Left renal cortex interstitium (tissue), 4 donors: ENCODE measurements at regions not wholly inside any gene's neighbourhood (a gene's known extent, or its start where the extent isn't known, plus 50 kb on each side); places are given as distances from the start of the nearest gene placed in this dataset.
A peak's percentile ranks its signal among the peaks of the same experiment; 100 is the strongest.

Experiments used
- DNase-seq, 4 donors: peaks; one replicate each; pipeline ENCODE4 v3.0.0-alpha.2; 2013; ENCODE audit warnings: low read depth in 4 of 4, low spot score in 2 of 4, missing footprints in 1 of 4

GRCh38 chr3:117842086-117842485 is 1132.5 kb downstream of the TUSC7 start:
- DNase-seq: peak in 2 of 4 donors; percentile 2 to 17

DNA sequence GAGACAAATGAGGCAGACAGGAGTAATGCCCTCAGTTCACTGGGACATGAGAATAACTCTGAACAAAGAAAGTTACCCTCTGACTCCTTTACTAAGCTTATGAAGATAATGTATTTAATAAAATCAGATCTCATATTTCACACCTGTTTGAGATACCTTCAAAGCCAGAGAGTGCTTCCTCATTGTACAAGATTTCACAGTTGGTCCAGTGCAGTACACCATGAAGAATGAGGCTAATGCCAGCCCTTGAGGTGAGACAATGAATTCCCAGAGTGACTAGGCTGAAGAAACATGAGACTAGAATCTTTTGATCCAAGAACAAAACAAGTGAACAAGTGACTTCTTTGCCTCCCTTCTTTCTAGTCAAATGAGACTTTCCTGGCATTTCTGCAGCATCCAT is 1133.8 kb downstream of the TUSC7 start:
- no peak for DNase-seq

DNA sequence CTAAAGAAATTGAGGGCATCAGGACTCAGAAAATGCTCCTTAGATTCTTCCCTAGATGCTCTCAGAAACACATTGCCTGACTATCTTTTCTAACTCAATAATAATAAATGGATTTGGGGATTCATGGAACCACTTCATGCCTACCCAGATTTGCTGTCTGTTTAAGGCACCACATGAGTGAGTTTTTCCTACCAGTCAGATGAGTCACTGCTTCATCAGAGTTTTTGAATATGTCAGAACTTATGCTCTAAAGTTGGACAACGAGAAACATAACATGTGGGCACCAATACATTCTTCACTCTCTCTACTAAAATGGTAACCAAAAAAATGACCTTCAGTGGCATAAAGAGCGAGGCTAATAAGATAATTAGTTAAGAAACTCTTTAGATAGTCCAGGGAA is 1135.1 kb downstream of the TUSC7 start:
- no peak for DNase-seq

DNA sequence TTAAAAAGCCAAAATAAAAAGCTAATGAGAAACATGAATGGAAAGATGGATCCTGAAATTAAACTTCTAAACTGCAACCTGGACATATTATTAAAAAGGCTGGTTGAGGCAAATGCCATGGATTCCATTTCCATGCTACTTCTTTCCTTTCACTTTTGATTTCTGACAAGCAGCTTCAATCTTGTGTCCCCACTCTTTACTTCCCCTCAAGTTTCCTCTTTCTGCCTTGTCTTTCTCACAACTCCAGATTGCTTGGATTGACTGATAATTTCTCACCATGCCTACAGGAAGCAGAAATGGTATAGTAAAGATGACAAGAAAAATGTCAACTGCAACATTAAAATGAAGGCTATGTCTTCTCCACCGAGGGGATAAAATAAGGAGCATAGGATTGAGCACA is 1136.7 kb downstream of the TUSC7 start:
- no peak for DNase-seq

DNA sequence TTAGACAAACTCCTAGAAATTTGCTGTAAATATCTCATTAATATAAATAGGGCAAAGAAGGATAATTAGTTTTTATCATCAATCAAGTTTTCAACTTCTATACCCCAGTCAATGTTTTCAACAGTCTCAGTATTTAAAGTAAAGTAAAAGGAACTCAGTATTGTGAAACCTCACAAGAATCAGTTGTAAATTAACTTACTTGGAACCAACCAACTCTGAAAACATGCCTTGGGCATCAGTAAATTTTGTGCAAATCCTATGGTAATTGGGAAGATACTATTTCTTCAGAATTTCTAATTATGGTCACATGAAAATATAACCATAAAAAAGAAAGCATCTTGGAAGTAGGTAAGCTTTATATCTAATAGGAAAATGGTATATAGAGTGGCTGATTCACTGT is 1139.0 kb downstream of the TUSC7 start:
- DNase-seq: no peak

DNA sequence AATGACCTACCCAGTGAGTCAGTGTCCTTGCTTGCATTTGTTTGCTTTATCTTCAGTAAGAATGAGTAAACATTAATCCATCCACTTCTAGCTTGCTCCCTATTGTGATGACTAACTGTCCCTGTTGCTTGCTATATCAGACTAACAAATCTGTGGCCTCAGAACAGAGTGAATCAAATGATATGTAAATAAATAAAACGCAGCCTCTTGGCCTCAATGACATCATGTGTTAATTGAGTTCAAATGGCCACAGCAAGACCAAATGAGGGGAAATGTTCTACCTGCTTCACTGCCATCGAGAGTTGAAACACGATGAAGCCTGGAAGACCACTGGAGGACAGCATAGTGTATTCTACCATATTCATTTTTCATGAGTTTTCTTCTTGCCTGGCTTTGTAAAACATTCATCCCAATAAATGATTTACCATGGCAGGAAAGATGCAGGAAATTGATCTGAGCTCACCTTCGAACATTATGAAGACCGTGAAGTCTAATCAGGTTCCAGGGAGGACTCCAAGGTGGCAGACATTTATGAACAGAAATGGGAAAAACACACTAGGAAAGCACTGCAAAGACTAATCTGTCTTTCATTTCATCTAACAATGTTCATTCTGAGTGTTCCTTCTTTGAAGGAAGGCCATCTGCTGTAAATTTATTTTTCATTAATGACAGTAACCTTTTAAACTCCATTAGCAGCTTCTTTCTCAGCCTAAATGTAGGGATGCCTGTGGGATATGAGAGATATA is 1144.5 kb downstream of the TUSC7 start:
- DNase-seq: no peak

DNA sequence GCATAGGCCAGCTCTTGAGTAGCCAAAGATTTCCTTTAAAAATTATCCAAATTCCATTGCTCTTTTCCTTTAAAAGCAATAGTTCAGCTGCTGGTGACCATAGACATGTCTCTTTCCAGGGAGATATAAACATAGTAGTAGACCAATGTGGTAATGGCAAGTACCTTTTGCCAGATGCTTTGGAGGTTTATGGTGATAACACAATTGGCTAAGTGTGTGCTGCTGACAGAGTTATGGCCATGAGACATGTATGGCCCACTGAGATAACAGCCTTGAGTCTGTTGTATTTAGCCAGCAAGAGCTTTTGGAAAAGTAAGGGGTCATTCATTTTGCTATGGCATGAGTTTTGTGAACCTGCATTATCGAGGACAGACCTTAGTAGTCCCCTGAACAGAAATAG is 1146.8 kb downstream of the TUSC7 start:
- DNase-seq: no peak

- no peak for DNase-seq
Observed at GRCh38 chr3:117863146-117863545, 1153.6 kb downstream of the TUSC7 start.

DNA sequence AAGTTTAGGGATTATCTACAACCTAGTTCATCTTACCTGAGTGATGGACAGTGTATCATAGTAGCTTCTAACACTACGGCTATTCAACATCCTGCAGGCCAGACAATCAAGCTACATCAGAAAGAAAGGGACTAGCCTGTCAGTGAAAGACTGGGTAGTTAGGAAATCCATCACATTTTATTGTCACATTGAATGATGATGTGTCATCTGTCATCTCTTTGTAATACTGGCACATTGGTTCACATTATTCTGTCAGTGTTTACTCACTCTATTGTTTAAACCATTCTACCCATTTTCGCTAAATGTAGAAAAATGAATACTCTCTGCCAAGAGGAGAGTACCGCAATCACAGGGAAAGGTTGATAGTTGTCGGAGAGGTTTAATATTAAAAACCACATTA is 1155.8 kb downstream of the TUSC7 start:
- no peak for DNase-seq

GRCh38 chr3:117868766-117869165 is 1159.2 kb downstream of the TUSC7 start:
- no peak for DNase-seq

DNA sequence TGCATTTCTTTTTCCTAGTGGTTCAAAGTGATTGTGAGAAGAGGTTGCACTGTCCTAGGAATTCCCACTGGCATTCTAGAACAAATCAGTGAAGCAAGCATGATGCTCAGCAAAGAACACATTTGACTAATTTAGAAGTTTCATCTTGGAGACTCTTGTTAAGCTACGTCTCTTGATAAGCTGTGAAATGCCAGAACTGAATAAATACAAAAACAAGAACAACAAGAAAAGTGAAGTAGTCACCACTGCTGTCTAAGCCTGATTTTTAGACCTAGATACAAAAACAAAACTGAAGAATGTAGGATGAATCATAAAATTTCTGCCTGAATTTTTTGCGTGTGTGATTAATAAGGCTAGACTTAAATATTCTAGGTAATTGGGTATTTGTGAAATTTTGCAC is 1162.4 kb downstream of the TUSC7 start:
- DNase-seq: no peak

DNA sequence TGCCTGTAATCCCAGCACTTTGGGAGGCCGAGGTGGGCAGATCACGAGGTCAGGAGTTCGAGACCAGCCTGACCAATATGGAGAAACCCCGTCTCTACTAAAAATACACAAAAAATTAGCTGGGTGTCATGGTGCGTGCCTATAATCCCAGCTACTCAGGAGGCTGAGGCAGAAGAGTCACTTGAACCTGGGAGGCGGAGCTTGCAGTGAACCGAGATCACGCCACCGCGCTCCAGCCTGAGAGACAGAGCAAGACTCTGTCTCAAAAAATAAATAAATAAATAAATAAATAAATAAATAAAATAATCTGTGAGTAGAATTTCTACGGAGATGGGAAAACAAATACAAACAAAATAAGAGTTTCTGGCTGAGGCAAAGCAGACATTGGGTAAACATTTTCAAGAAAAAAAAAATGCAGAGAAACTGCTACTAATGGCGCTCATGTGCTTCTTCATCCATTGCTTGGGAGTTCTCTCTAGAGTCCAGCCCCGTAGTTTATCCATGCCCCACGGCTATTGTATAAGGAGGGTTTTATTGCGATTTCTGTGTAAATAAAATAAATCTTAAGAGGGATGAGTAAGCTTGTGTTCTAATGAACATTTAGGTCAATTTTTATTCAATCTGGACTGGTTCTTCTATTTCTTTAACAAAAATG is 1161.9 kb downstream of the IGSF11 start:
- peak in 1 of 4 donors; percentile 13 for DNase-seq

- peak in 2 of 4 donors; percentile 21 to 34 for DNase-seq
Observed at GRCh38 chr3:117873249-117873600, 1161.4 kb downstream of the IGSF11 start.

GRCh38 chr3:117874028-117874690 is 1160.5 kb downstream of the IGSF11 start:
- no peak for DNase-seq

- no peak for DNase-seq
Observed at GRCh38 chr3:117874904-117875874, 1159.5 kb downstream of the IGSF11 start.

DNA sequence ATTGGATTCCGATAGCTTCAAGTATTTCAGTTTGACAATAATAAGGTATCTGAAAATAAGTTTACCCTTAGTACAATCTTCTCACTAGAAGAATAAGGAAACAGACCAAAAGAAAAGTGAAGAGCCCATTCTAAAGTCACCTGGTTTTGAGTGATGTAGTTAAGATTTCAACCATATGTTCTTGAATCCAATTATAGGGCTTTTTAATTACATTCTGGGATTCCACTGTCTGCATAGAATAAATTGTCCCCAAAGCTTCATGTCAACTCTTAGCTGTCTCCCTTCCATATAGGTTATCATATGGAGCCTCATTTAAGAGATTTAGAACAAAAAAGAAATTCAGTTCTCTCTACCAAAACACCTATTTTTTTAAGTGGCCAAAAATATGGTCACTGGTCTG is 1158.8 kb downstream of the IGSF11 start:
- DNase-seq: no peak

DNA sequence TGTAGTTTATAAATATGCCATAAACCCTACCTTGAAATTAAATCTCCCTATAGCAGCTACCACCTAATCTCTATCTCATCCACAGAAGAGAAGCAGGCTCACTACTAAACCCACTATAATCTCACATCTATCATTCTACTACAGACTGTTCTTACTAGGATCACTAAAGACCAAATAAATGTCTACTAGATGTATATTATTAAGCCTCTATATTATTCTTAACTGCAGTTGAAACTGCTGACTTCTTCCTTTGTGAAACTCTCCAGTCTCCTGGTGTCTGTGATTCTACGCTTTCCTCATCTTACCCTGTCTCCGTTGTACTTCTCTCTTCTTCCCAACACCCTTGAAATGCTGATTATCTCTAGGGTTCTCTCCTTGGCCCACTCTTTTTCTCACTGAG is 1154.0 kb downstream of the IGSF11 start:
- DNase-seq: no peak

- DNase-seq: no peak
Observed at GRCh38 chr3:117881210-117881609, 1153.4 kb downstream of the IGSF11 start.

- no peak for DNase-seq
Observed at GRCh38 chr3:117885011-117885441, 1149.6 kb downstream of the IGSF11 start.

DNA sequence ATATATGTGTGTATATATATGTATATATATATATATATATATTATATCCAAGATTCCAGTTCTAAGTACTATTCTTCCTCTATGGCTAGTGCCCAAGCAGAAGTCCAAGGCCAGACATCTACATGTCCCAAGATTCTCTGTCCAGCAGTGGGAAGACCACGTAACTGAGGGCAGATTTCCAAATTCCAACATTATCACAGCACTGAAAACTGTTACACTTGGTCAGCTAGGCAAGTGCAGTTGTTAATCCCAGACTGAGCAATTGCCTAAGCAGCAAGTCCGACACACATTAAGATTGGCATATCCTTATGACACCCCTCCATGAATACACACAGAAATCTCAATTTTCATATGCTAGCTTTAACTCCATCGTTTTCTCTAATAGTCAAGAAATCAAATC is 1148.5 kb downstream of the IGSF11 start:
- no peak for DNase-seq

DNA sequence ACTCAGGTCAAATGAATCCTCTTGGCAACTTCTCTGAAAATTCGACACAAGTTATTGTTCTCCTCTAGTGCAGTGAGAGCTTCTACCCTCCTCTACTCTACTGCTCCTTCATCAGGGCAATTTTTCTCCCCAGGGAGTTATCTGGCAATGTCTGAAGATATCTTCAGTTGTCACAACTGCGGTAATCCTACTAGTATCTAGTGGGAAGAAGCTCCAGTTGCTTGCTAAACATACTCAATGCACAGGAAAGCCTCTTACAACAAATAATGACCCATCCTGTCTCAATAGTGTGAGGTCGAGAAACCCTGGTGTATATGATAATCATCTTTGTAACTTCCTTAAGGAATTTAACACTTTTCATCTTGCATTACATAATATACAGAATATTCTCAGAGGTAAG is 1147.6 kb downstream of the IGSF11 start:
- no peak for DNase-seq
